GM21515 (cell line): ENCODE measurements at regions not wholly inside any gene's neighbourhood (a gene's known extent, or its start where the extent isn't known, plus 50 kb on each side); places are given as distances from the start of the nearest gene placed in this dataset.
"Not testable (repeated sequence)": the region's sequence is repeated elsewhere in the genome, so short reads cannot be mapped to it uniquely, and the experiment has no call there.

Experiments used
- ATAC-seq: cut with Tn5 transposase; IDR thresholded peaks from one replicate; pipeline ENCODE4 v1.9.1; 2021; ENCODE audit not compliant: unreplicated experiment

GRCh38 chr1:177737456-177737855, 232.4 kb downstream of the SEC16B start:
- no peak for ATAC-seq

DNA sequence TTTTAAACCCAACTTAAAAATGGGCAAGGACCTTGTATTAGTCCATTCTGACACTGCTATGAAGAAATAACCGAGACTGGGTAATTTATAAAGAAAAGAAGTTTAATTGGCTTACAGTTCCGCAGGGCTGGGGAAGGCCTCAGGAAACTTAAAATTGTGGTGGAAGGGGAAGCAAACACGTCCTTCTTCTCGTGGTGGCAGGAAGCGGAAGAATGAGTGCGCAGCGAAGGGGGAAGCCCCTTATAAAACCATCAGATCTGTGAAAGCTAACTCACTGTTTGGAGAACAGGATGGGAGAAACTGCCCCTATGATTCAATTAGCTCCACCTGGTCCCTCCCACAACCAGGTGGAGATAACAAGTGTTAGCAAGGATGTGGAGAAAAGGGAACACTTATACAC, 237.7 kb downstream of the SEC16B start:
- ATAC-seq, result no peak

DNA sequence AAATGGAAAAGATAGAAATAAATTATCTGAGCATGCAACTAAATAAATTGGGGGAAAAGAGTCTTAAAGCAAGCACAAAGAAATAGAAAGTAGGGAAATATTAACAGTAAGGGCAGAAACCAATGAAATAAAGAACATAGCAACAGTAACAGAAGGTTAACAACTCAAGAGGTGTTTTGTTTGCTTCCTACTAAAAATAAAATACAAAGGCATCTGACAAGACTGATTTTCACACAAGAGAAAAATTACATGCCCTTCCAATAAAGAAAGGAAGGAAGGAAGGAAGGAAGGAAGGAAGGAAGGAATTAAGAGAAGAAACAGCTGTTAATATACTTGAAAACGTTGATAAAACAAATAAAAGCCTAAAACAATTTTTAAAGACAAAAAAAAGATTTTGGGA, 240.2 kb downstream of the SEC16B start:
- no peak for ATAC-seq

DNA sequence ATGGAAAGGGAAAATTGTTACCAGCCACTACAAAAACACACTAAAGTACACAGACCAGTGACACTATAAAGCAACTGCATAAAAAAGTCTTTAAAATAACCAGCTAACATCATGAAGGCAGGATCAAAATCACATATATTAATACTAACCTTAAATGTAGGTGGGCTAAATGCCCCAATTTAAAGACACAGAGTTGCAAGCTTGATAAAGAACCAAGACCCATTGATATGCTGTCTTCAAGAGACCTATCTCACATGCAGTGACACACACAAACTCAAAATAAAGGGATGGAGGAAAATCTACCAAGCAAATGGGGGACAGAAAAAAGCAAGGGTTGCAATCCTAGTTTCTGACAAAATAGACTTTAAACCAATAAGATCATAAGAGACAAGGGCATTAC, 246.3 kb downstream of the SEC16B start:
- no peak for ATAC-seq

- no peak for ATAC-seq
Measured at GRCh38 chr1:177710696-177711620, 258.9 kb downstream of the SEC16B start.

DNA sequence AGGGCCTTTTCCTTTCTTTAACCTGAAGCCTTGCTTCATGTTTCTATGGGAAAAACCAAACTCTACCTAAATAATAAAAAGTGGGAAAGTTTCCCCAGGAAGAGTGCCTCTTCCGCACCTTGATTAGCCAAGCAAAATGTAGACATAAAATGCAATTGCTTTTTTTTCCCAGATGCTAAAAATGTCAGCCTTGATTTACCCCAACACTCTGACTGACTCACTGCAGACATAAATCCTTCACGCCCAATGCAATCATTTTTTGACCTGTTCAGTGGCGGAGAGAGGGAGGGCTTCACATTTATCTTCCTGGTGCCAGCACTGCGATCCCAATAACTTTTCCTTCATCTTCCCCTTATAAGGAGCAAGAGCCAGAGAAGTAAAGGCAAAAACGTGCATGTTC, 261.5 kb downstream of the SEC16B start:
- ATAC-seq, result no peak

- no peak for ATAC-seq
Measured at GRCh38 chr1:177706977-177707376, 262.9 kb downstream of the SEC16B start.

DNA sequence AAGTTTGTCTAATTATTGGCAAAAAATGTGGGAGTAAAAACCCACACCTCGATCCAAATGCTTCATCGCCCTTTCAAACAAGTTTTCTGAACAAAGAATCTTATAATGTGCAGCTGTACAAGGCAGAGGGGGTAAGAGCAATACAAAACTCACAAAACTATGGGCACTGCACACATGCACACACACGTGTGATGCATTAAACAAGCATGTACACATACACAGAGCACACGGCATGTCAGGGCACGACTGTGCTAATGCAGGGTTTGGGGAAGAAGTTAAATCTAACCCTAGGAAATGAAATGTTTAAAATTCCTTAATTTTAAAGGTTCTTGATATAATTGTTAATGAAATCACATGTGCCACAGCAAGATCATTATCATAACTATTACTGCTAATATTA, 264.0 kb downstream of the SEC16B start:
- no peak for ATAC-seq

DNA sequence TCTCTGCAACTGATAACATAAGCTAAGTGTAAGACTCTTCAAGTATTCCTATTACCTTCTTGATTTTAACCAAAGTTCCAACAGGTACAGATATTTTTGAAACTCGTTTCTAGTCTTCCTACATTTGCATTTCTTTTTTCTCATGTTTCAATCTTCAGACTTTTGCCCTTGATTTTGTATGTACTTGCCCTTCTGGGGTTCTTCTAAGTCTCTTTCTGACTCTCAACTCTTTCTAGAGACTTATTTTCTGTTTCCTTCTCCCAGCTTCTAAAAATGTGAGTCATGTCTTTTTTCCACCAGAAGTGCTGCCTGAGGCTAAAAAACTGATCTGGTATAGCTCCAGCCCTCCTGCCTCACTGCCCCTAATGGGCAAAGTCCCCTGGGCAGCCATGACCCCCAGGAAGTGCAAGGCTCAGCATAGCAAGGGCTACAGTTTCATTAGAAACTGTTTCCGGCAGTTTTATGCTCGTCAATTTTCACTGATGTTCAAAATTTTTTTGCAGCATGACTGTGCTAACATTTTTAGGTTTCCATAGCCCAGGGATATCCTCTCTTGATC, 265.9 kb downstream of the SEC16B start:
- ATAC-seq, result no peak

GRCh38 chr1:177701654-177702353, 268.1 kb downstream of the SEC16B start:
- no peak for ATAC-seq

- no peak for ATAC-seq
Measured at GRCh38 chr1:177700856-177701255, 269.0 kb downstream of the SEC16B start.

- no peak for ATAC-seq
Measured at GRCh38 chr1:177690996-177691395, 278.9 kb downstream of the SEC16B start.

DNA sequence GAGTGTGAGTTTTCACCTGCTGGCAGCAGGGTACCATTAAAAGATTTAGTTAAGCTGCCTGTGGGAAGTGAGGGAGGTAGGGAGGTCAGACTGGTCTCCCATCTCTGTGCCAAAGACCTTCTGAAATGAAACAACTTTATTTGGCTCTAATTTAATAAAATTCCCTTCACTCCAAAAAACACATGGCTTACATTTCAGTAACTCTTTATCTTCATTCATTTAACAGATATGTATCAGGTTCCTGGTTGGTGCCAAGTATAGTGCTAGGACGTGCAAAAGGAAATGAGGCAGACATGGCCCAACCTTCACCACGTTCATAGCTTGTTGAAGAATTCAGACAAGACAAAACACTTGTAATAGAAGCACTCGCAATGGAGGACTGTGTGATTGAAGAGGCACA, 282.3 kb downstream of the SEC16B start:
- ATAC-seq, result no peak

DNA sequence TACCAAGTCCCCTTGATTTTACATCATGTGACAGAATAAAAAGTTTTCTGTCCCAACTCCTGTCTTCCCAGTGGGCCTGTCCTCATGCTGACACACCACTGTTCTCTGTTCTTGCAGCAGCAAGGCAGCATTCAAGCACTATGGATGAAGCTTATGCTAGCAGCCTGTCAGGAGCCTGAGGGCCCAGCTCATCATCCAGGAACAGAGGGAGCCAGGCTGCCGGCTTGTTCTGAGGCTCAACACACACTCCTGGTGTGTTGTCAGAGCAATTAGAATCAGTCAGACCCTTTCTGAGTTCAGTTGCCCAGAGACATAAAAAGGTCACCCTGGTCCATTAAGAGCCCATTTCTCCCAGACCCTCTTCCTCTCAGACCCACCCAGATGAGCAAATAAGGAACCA, 282.9 kb downstream of the SEC16B start:
- ATAC-seq, result no peak

DNA sequence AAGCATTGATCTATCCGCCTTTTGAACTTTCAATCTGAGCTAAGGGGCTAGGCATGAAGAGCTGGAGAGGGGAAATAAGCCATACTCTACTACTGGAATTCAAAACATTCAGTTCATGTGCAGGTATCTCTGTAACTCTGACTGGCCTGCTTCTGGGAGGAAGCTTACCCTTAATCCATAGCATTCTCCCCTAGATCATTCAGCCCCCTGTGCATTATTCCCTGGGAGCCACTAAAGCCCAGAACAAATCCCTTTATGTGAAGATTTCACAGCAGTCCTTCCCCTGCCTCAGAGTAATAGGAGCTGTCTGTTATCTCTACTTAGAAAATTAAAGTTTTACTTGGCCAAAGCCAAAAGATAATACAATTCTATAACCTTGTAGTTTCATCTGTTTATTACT, 300.7 kb downstream of the SEC16B start:
- no peak for ATAC-seq

DNA sequence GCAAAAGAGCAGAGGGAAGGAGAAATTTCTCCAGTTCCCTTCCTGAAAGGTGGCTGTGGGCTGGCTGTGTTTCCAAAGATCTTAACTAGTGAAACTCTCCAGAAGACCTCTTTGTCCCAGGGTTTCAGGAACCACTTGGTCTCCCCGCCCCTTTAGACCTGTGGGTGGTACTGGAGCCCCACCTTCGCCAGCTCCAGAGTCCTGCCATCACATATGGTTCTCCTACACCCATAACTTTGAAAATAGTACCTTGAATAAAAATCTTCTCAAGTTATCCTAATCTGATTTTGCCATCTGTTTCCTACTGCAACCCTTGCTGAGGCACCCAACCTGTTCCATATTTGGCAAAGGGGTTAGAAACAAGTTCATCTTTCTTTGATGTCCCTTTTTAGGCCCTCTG, 303.9 kb downstream of the SEC16B start:
- ATAC-seq, result no peak

DNA sequence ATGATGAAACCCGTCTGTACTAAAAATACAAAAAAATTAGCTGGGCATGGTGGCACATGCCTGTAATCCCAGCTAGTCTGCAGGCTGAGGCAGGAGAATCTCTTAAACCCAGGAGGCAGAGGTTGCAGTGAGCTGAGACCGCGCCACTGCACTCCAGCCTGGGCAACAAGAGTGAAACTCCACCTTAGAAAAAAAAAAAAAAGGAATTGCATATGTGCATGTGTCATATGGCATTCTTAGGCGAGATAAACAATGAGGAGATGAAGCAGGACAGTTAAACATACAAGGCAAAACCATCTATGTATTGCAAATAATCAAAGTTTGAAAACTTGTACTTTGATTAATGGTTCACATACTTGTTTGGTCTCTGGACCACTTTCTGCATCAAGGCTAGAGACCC, 305.1 kb downstream of the SEC16B start:
- not testable (repeated sequence) for ATAC-seq

GRCh38 chr1:177660188-177660587, 309.7 kb downstream of the SEC16B start:
- no peak for ATAC-seq

DNA sequence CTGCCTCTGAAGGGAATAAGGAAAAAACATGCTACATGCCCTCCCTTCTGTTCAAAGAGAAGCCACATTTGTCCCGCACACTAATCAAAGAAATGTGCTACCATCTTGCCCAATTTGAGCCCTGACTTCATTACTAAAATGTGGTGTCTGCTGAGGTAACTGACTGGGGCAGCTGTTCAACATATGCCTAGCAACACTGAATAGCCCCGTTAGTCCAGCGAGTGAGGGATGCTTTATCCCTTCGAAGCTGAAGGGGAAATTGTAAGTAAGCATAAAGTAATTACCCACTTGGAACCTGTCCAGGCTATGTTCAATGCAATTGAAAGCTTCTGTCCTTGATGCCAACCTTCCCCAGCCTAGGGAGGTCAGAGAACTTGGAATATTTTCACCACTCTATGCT, 310.6 kb downstream of the SEC16B start:
- no peak for ATAC-seq

DNA sequence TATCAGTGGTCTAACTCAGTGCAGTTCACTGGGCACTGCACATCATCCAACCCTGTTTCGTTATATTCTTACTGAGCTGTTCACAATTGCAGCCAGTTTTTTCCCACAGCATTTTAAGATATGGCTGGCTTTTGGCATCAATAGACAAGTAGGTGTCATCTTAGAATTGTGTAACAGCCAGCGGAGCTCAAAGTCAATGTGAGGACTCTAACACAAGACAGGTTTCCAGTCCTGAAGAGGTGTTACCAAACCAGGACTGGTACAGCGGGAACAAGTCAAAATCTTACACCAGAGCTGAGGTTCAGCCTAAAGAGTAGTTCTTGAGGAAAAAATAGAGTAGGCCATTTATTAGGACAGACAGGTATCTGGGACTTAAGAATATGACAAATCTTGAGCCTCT, 313.3 kb downstream of the SEC16B start:
- no peak for ATAC-seq

GRCh38 chr1:177650947-177651346, 318.9 kb downstream of the SEC16B start:
- no peak for ATAC-seq

GRCh38 chr1:177648731-177649265, 321.1 kb downstream of the SEC16B start:
- no peak for ATAC-seq
